ENCODE measurements at regions not wholly inside any gene's neighbourhood (a gene's known extent, or its start where the extent isn't known, plus 50 kb on each side); places are given as distances from the start of the nearest gene placed in this dataset.

- TF ChIP-seq CTCF (IDR thresholded peaks at IDR 0.05) (no peak), EP300 (IDR thresholded peaks at IDR 0.05) (no peak), POLR2A (IDR thresholded peaks at IDR 0.05; ENCODE audit: low read depth) (no peak)
Observed at GRCh38 chr16:48970216-48970615, 311.4 kb downstream of the CBLN1 start.
